ENCODE measurements at regions not wholly inside any gene's neighbourhood (a gene's known extent, or its start where the extent isn't known, plus 50 kb on each side); places are given as distances from the start of the nearest gene placed in this dataset.

GRCh38 chr5:93998951-93999455 lies 257.6 kb upstream of the POU5F2 start:
- no peak for DNase-seq (ENCODE audit: extremely low spot score)
- H3K4me3 ChIP-seq, result no peak overlapping the region
- 24% methylated on average over 1 of the region's 1 CpG for WGBS
- no peak overlapping the region for H3K27ac ChIP-seq (replicated peaks in 1 of 4)
- no peak for TF ChIP-seq CTCF (IDR thresholded peaks at IDR 0.05)
- no peak for TF ChIP-seq EP300 (IDR thresholded peaks at IDR 0.05)
- TF ChIP-seq POLR2AphosphoS5 (IDR thresholded peaks at IDR 0.05), result no peak
- TF ChIP-seq POLR2A (IDR thresholded peaks at IDR 0.05; ENCODE audit: low read depth), result no peak
- H3K36me3 ChIP-seq, result no peaks in the 10 kb centered on the region
- H3K4me1 ChIP-seq, result peaks cover 0 to 20% (median 15%) of the 10 kb centered on the region in 4 donors
- H3K9me3 ChIP-seq, result peaks cover 0 to 21% (median 0%) of the 10 kb centered on the region in 4 donors
- H3K27me3 ChIP-seq, result no peaks in the 10 kb centered on the region
- intact Hi-C loops (cut with DNase I), result no loop called here

GRCh38 chr5:93997562-93997961 lies 256.2 kb upstream of the POU5F2 start:
- Histone ChIP-seq H3K9me3 (peaks cover 0 to 19% (median 0%) of the 10 kb centered on the region in 4 donors), H3K27ac (replicated peaks in 1 of 4) (no peak overlapping the region), H3K27me3 (no peaks in the 10 kb centered on the region), H3K36me3 (no peaks in the 10 kb centered on the region), H3K4me3 (no peak overlapping the region), H3K4me1 (peaks cover 0 to 20% (median 15%) of the 10 kb centered on the region in 4 donors)
- DNase-seq (ENCODE audit: extremely low spot score), result no peak
- intact Hi-C loops (cut with DNase I), result no loop called here
- TF ChIP-seq POLR2A (IDR thresholded peaks at IDR 0.05; ENCODE audit: low read depth) (no peak), CTCF (IDR thresholded peaks at IDR 0.05) (no peak), POLR2AphosphoS5 (IDR thresholded peaks at IDR 0.05) (no peak), EP300 (IDR thresholded peaks at IDR 0.05) (no peak)
- WGBS, result 60% methylated on average over 1 of the region's 1 CpG

DNA sequence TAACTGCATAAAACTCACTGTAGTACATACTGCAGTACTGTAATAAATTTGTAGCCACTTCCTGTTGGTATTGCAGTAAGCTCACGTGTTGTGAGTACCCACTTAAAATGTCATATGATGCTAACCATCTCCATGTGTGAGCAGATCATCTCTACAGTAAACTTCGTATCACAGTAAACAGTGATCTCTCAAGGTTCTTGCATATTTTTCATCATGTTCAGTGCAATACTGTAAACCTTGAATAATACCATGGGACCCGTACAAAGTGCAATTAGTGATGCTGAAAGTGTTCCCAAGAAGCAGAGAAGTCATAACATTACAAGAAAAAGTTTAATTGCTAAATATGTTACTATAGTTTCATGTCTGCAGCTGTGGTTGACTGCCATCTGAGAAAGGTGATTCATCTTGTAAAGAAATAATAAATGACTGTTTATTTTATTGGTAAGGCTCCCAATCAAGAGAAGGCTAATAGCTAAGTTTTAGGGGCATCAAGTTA lies 253.8 kb upstream of the POU5F2 start:
- WGBS, result 81% methylated on average over 3 of the region's 3 CpGs
- Histone ChIP-seq H3K4me1 (peaks cover 6 to 20% (median 15%) of the 10 kb centered on the region in 4 donors), H3K27ac (replicated peaks in 1 of 4) (no peak overlapping the region), H3K36me3 (no peaks in the 10 kb centered on the region), H3K9me3 (no peaks in the 10 kb centered on the region), H3K4me3 (no peak overlapping the region), H3K27me3 (no peaks in the 10 kb centered on the region)
- intact Hi-C loops (cut with DNase I), result no loop called here
- DNase-seq (ENCODE audit: extremely low spot score), result no peak
- no peak for TF ChIP-seq POLR2A (IDR thresholded peaks at IDR 0.05; ENCODE audit: low read depth)
- TF ChIP-seq CTCF (IDR thresholded peaks at IDR 0.05), result no peak
- TF ChIP-seq POLR2AphosphoS5 (IDR thresholded peaks at IDR 0.05), result no peak
- TF ChIP-seq EP300 (IDR thresholded peaks at IDR 0.05), result no peak

DNA sequence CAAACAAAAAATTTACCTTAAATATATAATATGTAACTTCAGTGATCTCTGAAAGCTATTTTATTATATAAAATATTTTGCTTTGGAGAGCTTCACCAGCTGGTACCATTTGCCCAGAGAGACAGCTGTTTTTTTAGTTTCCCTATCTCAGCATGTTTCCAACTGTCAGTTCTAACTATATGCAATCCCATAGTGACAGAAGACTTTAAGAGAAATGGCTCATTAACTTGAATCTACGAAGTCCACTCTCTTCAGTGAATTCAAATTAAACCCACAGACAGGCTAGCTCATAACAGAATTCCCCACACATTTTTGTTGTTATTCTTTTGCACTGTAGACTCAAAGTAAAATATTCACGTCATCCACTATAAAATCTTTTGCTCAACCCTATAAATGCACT lies 251.8 kb upstream of the POU5F2 start:
- intact Hi-C loops (cut with DNase I), result no loop called here
- Histone ChIP-seq H3K36me3 (no peaks in the 10 kb centered on the region), H3K4me3 (no peak overlapping the region), H3K27ac (replicated peaks in 1 of 4) (no peak overlapping the region), H3K9me3 (no peaks in the 10 kb centered on the region), H3K27me3 (no peaks in the 10 kb centered on the region), H3K4me1 (peaks cover 1 to 7% (median 6%) of the 10 kb centered on the region in 4 donors)
- 90% methylated on average over 2 of the region's 2 CpGs for WGBS
- no peak for TF ChIP-seq POLR2A (IDR thresholded peaks at IDR 0.05; ENCODE audit: low read depth)
- TF ChIP-seq EP300 (IDR thresholded peaks at IDR 0.05), result no peak
- TF ChIP-seq CTCF (IDR thresholded peaks at IDR 0.05), result no peak
- TF ChIP-seq POLR2AphosphoS5 (IDR thresholded peaks at IDR 0.05), result no peak
- DNase-seq (ENCODE audit: extremely low spot score), result no peak

All from esophagus muscularis mucosa (tissue), 4 donors.